HAP-1 (cell line): ENCODE measurements at regions not wholly inside any gene's neighbourhood (a gene's known extent, or its start where the extent isn't known, plus 50 kb on each side); places are given as distances from the start of the nearest gene placed in this dataset.
"Not testable (repeated sequence)": the region's sequence is repeated elsewhere in the genome, so short reads cannot be mapped to it uniquely, and the experiment has no call there.

Source experiments
- DNase-seq, 2 experiments: peaks; one replicate each; pipeline ENCODE4 v3.0.0-alpha.2; 2016 to 2020; ENCODE audit warnings: low spot score in 2 of 2
- H3K27me3 ChIP-seq: fragments of 250-450 bp; sonication (Bioruptor Pico); 2 replicates; pipeline ENCODE4 v1.5.1; 2020; ENCODE audit warnings: low read depth, mild to moderate bottlenecking, moderate library complexity
- H3K36me3 ChIP-seq: fragments of 250-450 bp; sonication (Bioruptor Pico); replicated peaks from 2 replicates; pipeline ENCODE4 v1.5.1; 2020; ENCODE audit warnings: mild to moderate bottlenecking
- H3K4me1 ChIP-seq: fragments of 250-450 bp; sonication (Bioruptor Pico); 2 replicates; pipeline ENCODE4 v1.5.1; 2020; ENCODE audit warnings: mild to moderate bottlenecking
- H3K4me3 ChIP-seq: fragments of 250-450 bp; sonication (Bioruptor Pico); 2 replicates; pipeline ENCODE4 v1.5.1; 2020; ENCODE audit warnings: mild to moderate bottlenecking, moderate library complexity
- H3K9me3 ChIP-seq: fragments of 250-450 bp; sonication (Bioruptor Pico); 2 replicates; pipeline ENCODE4 v1.5.1; 2020; ENCODE audit warnings: mild to moderate bottlenecking, moderate library complexity
- in situ Hi-C: fragments of 300-500 bp; cut with MboI; formaldehyde crosslinking; loops from 3 replicates; pipeline ENCODE4 v1.14.3; 2020; ENCODE audit warnings: low sequenced_read_pairs, inconsistent platforms, mixed read lengths

GRCh38 chr4:57719456-57719855 is 609.3 kb upstream of the IGFBP7 start:
- H3K4me1 ChIP-seq = no peaks in the 10 kb centered on the region
- H3K27me3 ChIP-seq = no peaks in the 10 kb centered on the region
- in situ Hi-C loops = no loop called here
- no peaks in the 10 kb centered on the region for H3K9me3 ChIP-seq
- no peak overlapping the region for H3K4me3 ChIP-seq
- no peak for DNase-seq
- no peaks in the 10 kb centered on the region for H3K36me3 ChIP-seq

- in situ Hi-C loops, H3K9me3 ChIP-seq, H3K4me1 ChIP-seq, DNase-seq, H3K4me3 ChIP-seq, H3K36me3 ChIP-seq, H3K27me3 ChIP-seq: not testable (repeated sequence)
These were observed 604.1 kb upstream of the IGFBP7 start for GRCh38 chr4:57714313-57714712.

GRCh38 chr4:57710053-57710452 is 599.9 kb upstream of the IGFBP7 start:
- no peaks in the 10 kb centered on the region for H3K4me1 ChIP-seq
- H3K4me3 ChIP-seq = no peak overlapping the region
- in situ Hi-C loops = no loop called here
- no peaks in the 10 kb centered on the region for H3K36me3 ChIP-seq
- no peaks in the 10 kb centered on the region for H3K27me3 ChIP-seq
- DNase-seq = no peak
- H3K9me3 ChIP-seq = no peaks in the 10 kb centered on the region

- DNase-seq = no peak
- in situ Hi-C loops = no loop called here
These were observed 581.2 kb upstream of the IGFBP7 start for GRCh38 chr4:57691370-57691769.

GRCh38 chr4:57689693-57690205 is 579.6 kb upstream of the IGFBP7 start:
- in situ Hi-C loops = no loop called here
- Histone ChIP-seq H3K9me3 (no peaks in the 10 kb centered on the region), H3K4me3 (no peak overlapping the region), H3K4me1 (no peaks in the 10 kb centered on the region), H3K36me3 (no peaks in the 10 kb centered on the region), H3K27me3 (no peaks in the 10 kb centered on the region)
- no peak for DNase-seq

More at GRCh38 chr4:57691370-57691769, 581.2 kb upstream of the IGFBP7 start:
- Histone ChIP-seq H3K36me3 (no peaks in the 10 kb centered on the region), H3K4me3 (no peak overlapping the region), H3K27me3 (no peaks in the 10 kb centered on the region), H3K4me1 (peaks cover 5% of the 10 kb centered on the region), H3K9me3 (no peaks in the 10 kb centered on the region)

- Histone ChIP-seq H3K9me3 (no peaks in the 10 kb centered on the region), H3K27me3 (no peaks in the 10 kb centered on the region), H3K4me1 (no peaks in the 10 kb centered on the region), H3K4me3 (no peak overlapping the region), H3K36me3 (no peaks in the 10 kb centered on the region)
- in situ Hi-C loops = no loop called here
- DNase-seq = no peak
These were observed 572.1 kb upstream of the IGFBP7 start for GRCh38 chr4:57682275-57682674.

- no peak for DNase-seq
- Histone ChIP-seq H3K9me3 (no peaks in the 10 kb centered on the region), H3K27me3 (no peaks in the 10 kb centered on the region), H3K4me1 (no peaks in the 10 kb centered on the region), H3K4me3 (no peak overlapping the region), H3K36me3 (no peaks in the 10 kb centered on the region)
- in situ Hi-C loops = no loop called here
These were observed 569.8 kb upstream of the IGFBP7 start for GRCh38 chr4:57679969-57680368.

- H3K4me1 ChIP-seq = no peaks in the 10 kb centered on the region
- no peak overlapping the region for H3K4me3 ChIP-seq
- no peaks in the 10 kb centered on the region for H3K36me3 ChIP-seq
- in situ Hi-C loops = no loop called here
- no peaks in the 10 kb centered on the region for H3K9me3 ChIP-seq
- DNase-seq = no peak
- no peaks in the 10 kb centered on the region for H3K27me3 ChIP-seq
These were observed 566.2 kb upstream of the IGFBP7 start for GRCh38 chr4:57676394-57676793.

GRCh38 chr4:57672846-57673433 is 562.8 kb upstream of the IGFBP7 start:
- no peaks in the 10 kb centered on the region for H3K27me3 ChIP-seq
- no peaks in the 10 kb centered on the region for H3K4me1 ChIP-seq
- DNase-seq = no peak
- in situ Hi-C loops = no loop called here
- H3K4me3 ChIP-seq = no peak overlapping the region
- H3K9me3 ChIP-seq = no peaks in the 10 kb centered on the region
- no peaks in the 10 kb centered on the region for H3K36me3 ChIP-seq

- Histone ChIP-seq H3K36me3 (no peaks in the 10 kb centered on the region), H3K27me3 (no peaks in the 10 kb centered on the region), H3K4me3 (no peak overlapping the region), H3K9me3 (no peaks in the 10 kb centered on the region), H3K4me1 (no peaks in the 10 kb centered on the region)
- in situ Hi-C loops = no loop called here
- no peak for DNase-seq
These were observed 558.4 kb upstream of the IGFBP7 start for GRCh38 chr4:57668621-57669020.

- Histone ChIP-seq H3K36me3 (no peaks in the 10 kb centered on the region), H3K4me1 (no peaks in the 10 kb centered on the region), H3K9me3 (no peaks in the 10 kb centered on the region), H3K27me3 (no peaks in the 10 kb centered on the region), H3K4me3 (no peak overlapping the region)
- in situ Hi-C loops = no loop called here
- DNase-seq = no peak
These were observed 555.6 kb upstream of the IGFBP7 start for GRCh38 chr4:57665806-57666205.

GRCh38 chr4:57661517-57662090 is 551.4 kb upstream of the IGFBP7 start:
- H3K9me3 ChIP-seq = no peaks in the 10 kb centered on the region
- in situ Hi-C loops = no loop called here
- DNase-seq = no peak

GRCh38 chr4:57658673-57659072 is 548.5 kb upstream of the IGFBP7 start:
- H3K4me3 ChIP-seq = no peak overlapping the region
- no peaks in the 10 kb centered on the region for H3K4me1 ChIP-seq
- in situ Hi-C loops = no loop called here
- DNase-seq = no peak
- H3K36me3 ChIP-seq = no peaks in the 10 kb centered on the region
- no peaks in the 10 kb centered on the region for H3K9me3 ChIP-seq
- no peaks in the 10 kb centered on the region for H3K27me3 ChIP-seq

More at GRCh38 chr4:57661517-57662090, 551.4 kb upstream of the IGFBP7 start:
- H3K4me3 ChIP-seq = no peak overlapping the region
- H3K27me3 ChIP-seq = no peaks in the 10 kb centered on the region
- no peaks in the 10 kb centered on the region for H3K4me1 ChIP-seq
- H3K36me3 ChIP-seq = no peaks in the 10 kb centered on the region

- DNase-seq = no peak
- Histone ChIP-seq H3K4me1 (no peaks in the 10 kb centered on the region), H3K36me3 (no peaks in the 10 kb centered on the region), H3K27me3 (no peaks in the 10 kb centered on the region), H3K4me3 (no peak overlapping the region), H3K9me3 (no peaks in the 10 kb centered on the region)
- in situ Hi-C loops = no loop called here
These were observed 548.0 kb upstream of the IGFBP7 start for GRCh38 chr4:57658188-57658587.

- in situ Hi-C loops = no loop called here
- no peaks in the 10 kb centered on the region for H3K9me3 ChIP-seq
- no peak for DNase-seq
- H3K4me1 ChIP-seq = no peaks in the 10 kb centered on the region
- H3K36me3 ChIP-seq = no peaks in the 10 kb centered on the region
- no peaks in the 10 kb centered on the region for H3K27me3 ChIP-seq
- H3K4me3 ChIP-seq = no peak overlapping the region
These were observed 545.2 kb upstream of the IGFBP7 start for GRCh38 chr4:57655342-57655741.
